WI38 (cell line): ENCODE measurements at regions not wholly inside any gene's neighbourhood (a gene's known extent, or its start where the extent isn't known, plus 50 kb on each side); places are given as distances from the start of the nearest gene placed in this dataset.

Experiments used
- H3K4me3 ChIP-seq: 2 replicates; pipeline ENCODE4 v1.5.1; 2011; ENCODE audit warnings: low read depth, mild to moderate bottlenecking, control low read depth, low read length
- TF ChIP-seq, protein P1 (sequence below): IDR thresholded peaks from 2 replicates; pipeline ENCODE4 v1.5.1; 2012; ENCODE audit warnings: low read depth, mild to moderate bottlenecking, control low read depth, low read length

DNA sequence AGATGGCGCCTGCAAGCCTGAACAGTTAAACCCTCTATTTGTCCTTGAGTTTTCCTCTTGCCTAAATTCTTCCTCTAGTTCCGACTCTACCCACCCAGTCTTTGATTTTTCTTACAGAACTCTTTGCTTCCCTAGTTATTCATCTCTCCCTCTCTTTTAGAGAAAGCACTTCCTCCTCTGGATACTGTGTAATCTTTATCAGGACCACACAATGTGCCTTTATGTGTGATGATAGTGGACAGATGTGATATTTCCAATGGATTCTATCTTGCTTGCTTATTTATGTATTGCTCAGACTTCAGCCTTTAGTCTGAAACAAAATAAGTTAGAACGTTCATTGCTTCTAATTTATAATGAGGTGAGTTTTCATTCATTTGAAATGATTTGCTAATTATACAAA is 79.5 kb upstream of the CAV2 start:
- H3K4me3 ChIP-seq, result no peak overlapping the region
- TF ChIP-seq, protein P1, sequence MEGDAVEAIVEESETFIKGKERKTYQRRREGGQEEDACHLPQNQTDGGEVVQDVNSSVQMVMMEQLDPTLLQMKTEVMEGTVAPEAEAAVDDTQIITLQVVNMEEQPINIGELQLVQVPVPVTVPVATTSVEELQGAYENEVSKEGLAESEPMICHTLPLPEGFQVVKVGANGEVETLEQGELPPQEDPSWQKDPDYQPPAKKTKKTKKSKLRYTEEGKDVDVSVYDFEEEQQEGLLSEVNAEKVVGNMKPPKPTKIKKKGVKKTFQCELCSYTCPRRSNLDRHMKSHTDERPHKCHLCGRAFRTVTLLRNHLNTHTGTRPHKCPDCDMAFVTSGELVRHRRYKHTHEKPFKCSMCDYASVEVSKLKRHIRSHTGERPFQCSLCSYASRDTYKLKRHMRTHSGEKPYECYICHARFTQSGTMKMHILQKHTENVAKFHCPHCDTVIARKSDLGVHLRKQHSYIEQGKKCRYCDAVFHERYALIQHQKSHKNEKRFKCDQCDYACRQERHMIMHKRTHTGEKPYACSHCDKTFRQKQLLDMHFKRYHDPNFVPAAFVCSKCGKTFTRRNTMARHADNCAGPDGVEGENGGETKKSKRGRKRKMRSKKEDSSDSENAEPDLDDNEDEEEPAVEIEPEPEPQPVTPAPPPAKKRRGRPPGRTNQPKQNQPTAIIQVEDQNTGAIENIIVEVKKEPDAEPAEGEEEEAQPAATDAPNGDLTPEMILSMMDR, result no peak

DNA sequence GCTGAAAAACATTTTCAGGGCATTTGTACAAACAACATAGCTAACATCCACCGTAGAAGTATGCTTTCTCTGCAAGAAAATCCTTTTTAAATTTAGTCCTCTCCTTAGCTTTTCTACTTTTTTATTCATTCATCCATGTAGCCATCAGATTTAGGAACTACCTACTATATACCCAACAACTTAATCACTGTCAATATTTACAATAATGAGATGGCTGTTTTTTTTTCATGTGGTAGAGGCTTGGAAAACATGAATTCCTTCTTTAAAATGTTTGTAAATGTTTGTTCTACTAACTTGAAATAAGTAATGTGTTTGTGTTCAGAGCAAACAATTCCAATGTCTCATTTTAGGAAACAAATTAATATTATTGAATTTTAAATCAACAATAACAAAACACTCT is 78.2 kb upstream of the CAV2 start:
- no peak overlapping the region for H3K4me3 ChIP-seq
- TF ChIP-seq, protein P1, result no peak

DNA sequence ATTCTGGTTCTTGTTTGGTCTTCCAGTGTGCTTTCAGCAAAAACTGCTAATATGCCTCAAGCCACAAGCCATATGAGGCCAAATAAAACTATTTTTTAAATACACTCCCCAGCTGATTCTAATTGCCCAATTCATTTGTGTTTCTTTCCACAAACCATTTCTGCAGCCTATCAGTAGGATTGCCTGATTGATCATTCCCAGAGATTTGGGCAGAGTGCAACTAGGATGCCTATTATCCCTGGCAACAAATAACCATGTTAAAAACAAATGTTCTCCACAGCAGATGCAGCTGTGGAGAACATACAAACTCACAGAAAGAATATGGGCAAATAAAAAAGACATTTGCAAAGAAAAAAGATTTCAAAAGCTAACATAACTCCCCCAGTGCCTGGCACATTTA is 76.9 kb upstream of the CAV2 start:
- no peak overlapping the region for H3K4me3 ChIP-seq
- TF ChIP-seq, protein P1, result no peak

DNA sequence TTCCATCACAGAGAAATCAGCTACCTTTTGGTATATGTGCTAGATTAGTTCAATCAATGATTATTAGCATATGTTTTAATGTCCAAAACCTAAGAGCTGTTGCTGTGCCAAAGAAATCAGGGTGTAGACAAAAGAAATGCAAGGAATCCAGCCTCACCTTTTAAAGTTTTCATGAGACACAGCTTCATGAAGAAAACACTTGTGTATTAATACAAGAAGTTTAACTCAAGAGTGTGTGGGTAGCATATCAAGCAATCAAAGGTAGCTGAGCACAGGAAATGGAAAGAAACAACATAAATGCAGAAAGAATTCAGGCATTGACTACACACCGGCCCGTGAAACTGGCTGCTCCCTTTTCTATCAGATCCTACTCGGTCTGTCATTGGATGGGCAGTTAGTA is 76.0 kb upstream of the CAV2 start:
- TF ChIP-seq, protein P1, result no peak
- H3K4me3 ChIP-seq, result no peak overlapping the region

DNA sequence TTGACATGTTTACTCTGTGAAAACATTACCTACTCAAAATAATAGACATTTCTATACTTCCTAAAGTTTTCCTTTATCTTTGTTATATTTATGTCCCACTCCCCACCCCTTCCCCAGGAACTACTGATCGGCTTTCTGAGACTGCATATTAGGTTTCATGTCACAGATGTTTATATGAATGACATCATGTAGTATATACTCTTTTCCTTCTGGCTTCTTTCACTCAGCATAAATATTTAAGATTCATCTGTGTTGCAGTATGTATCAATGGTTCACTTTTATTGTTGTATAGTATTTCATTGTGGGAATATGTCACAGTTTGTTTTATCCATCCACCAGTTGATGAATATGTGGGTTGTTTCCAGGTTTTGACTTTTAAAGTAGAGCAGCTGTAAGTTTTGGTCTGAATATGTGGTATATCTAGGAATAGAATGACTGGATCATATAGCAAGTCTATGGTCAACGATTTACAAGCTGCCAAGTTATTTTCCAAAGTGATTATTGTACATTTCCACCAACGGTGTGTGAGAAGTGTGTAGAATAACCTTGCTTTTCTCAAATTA is 73.8 kb upstream of the CAV2 start:
- TF ChIP-seq, protein P1, result no peak
- H3K4me3 ChIP-seq, result no peak overlapping the region

DNA sequence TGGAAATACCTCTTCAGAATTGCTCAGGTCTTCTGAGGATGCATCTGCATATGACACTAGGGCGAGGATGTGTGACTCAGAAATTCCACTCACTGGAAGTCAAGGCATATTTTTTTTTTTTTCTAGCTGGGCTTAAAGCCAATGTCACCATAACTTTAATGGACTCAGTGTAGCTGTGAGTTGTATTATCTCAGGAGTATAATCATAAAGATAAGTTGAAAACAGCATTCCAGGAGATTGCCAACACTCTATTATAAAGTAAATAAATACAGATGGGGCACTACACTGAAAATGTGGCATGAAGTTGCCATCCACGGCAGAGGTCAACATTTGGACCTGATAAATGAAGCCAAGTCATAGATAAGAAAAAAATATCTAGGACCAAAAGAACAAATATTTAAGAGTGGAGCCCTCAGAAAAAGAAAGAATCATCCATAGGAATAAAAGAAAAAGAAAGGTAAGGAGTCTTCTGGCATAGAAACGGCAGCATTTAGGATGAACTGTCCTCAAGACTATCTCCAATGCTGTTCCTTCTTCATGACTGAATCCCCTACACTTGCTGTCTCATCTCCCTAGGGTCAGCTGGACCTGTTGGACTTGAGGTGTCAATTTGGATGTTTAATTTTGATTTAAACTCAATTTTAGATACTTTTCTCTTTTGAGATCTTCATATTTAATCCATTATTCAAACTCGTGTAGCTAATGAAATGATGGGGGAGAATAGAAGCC is 72.9 kb upstream of the CAV2 start:
- TF ChIP-seq, protein P1, result no peak
- H3K4me3 ChIP-seq, result no peak overlapping the region

DNA sequence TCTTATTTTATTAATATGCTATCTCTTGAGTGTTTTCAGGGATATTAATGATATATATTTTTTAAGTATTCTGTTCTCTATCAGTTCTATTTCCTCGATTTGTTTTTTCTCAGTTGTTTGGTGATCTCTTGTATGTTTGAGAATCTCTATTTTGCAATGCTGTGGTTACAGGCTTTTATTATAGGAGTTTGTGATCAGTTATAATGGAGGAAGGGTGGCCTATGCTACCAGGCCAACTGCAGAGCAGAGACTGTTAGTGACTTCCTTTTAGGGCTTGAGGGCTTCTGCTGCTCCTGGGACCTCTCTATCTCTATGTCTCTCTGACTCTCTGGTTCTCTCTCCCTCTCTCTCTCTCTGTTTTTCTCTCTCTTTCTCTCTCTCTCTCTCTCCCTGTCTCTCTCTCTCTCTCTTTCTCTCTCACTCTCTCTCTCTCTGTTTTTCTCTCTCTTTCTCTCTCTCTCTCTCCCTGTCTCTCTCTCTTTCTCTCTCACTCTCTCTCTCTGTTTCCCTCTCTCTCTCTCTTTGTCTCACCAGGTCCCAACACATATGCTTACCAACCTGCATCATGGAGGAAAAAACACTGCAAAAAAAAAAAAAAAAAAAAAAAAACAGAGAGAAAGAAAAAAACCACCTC is 69.4 kb upstream of the CAV2 start:
- TF ChIP-seq, protein P1, result no peak
- no peak overlapping the region for H3K4me3 ChIP-seq
